Brain microvascular endothelial cell (primary cell): ENCODE measurements at regions not wholly inside any gene's neighbourhood (a gene's known extent, or its start where the extent isn't known, plus 50 kb on each side); places are given as distances from the start of the nearest gene placed in this dataset.

ENCODE experiments used
- DNase-seq: peaks from one replicate; pipeline ENCODE4 v3.0.0-alpha.2; 2020
- H3K27ac ChIP-seq: fragments of 250-450 bp; sonication (Bioruptor Pico); 2 replicates; pipeline ENCODE4 v1.5.1; 2020; ENCODE audit warnings: mild to moderate bottlenecking, moderate library complexity
- H3K27me3 ChIP-seq: fragments of 250-450 bp; sonication (Bioruptor Pico); replicated peaks from 2 replicates; pipeline ENCODE4 v1.5.1; 2020; ENCODE audit warnings: mild to moderate bottlenecking
- H3K36me3 ChIP-seq: fragments of 250-450 bp; sonication (Bioruptor Pico); replicated peaks from 2 replicates; pipeline ENCODE4 v1.5.1; 2020; ENCODE audit warnings: mild to moderate bottlenecking
- H3K4me3 ChIP-seq: 2 replicates; pipeline ENCODE4 v1.5.1; 2011; ENCODE audit warnings: low read depth, mild to moderate bottlenecking, control low read depth, low read length, moderate library complexity
- CTCF ChIP-seq: IDR thresholded peaks from 2 replicates; pipeline ENCODE4 v1.5.1; 2011; ENCODE audit warnings: low read depth, mild to moderate bottlenecking, moderate library complexity, low read length, control low read depth, inconsistent platforms; ENCODE audit errors: missing control alignments
- in situ Hi-C: cut with HindIII; loops from 2 replicates; pipeline ENCODE4 v1.10.0; 2017; ENCODE audit warnings: low sequenced_read_pairs, low pct_ligation_motif_present

GRCh38 chr16:86020971-86021370, 122.0 kb downstream of the IRF8 start:
- H3K27me3 ChIP-seq: peaks cover 2% of the 10 kb centered on the region

DNA sequence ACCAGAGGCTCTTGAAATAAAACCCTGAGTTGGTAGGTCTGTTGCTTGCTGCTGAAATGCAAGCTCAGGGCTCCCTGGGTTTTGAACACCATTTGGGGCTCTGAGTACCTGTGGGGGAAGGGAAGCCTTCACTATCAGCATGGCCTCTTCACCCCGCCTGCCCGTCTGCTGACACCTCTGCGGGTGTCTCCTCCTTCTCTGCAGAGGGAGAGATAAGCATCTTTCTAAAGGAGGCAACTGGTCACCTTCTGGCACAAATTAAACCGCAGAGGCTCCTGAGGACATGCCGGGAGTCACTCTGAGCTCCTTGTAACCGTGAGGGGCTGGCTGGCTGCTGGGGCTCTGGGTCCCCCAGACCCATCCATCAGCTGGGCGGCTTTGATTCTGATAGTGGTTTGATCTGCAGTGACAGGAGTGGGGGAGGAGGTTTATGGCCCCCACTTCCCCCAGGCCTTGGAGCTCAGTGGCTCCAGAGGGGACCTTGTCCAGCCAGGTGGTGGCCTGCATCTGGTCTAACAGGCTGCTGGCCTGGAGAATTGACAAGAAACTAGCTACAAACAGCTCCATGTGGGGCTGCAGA, 123.5 kb downstream of the IRF8 start:
- in situ Hi-C loops: no loop called here
- no peak for TF ChIP-seq CTCF

More at GRCh38 chr16:86020971-86021370, 122.0 kb downstream of the IRF8 start:
- H3K36me3 ChIP-seq: no peaks in the 10 kb centered on the region
- no peak overlapping the region for H3K27ac ChIP-seq
- no peak overlapping the region for H3K4me3 ChIP-seq
- in situ Hi-C loops: no loop called here
- DNase-seq: no peak
- no peak for TF ChIP-seq CTCF

DNA sequence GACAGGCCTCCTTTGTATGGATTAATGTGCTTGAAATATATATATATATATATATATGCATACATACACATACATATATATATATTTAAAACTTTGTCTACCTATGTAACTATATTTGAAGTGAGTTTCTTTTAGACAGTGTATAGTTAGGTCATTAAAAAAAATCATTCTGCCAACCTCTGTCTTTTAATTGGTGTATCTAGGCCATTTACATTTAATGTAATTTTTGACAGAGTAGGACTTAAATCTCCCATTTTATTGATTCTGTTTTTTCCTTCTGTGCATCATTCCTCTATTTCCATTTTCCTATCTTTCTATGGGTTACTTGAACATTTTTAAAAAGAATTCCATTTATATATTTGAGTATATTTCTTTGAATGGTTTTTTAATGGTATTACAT, 125.2 kb downstream of the IRF8 start:
- in situ Hi-C loops: no loop called here
- DNase-seq: no peak
- H3K27me3 ChIP-seq: no peaks in the 10 kb centered on the region
- H3K36me3 ChIP-seq: no peaks in the 10 kb centered on the region
- no peak overlapping the region for H3K4me3 ChIP-seq
- H3K27ac ChIP-seq: no peak overlapping the region
- no peak for TF ChIP-seq CTCF

More for the DNA sequence above, 123.5 kb downstream of the IRF8 start:
- Histone ChIP-seq H3K36me3 (no peaks in the 10 kb centered on the region), H3K27ac (no peak overlapping the region), H3K27me3 (no peaks in the 10 kb centered on the region), H3K4me3 (no peak overlapping the region)
- no peak for DNase-seq

GRCh38 chr16:86025706-86026105, 126.7 kb downstream of the IRF8 start:
- no peak for DNase-seq
- no peak for TF ChIP-seq CTCF
- Histone ChIP-seq H3K27me3 (no peaks in the 10 kb centered on the region), H3K36me3 (no peaks in the 10 kb centered on the region), H3K27ac (no peak overlapping the region), H3K4me3 (no peak overlapping the region)
- in situ Hi-C loops: no loop called here

DNA sequence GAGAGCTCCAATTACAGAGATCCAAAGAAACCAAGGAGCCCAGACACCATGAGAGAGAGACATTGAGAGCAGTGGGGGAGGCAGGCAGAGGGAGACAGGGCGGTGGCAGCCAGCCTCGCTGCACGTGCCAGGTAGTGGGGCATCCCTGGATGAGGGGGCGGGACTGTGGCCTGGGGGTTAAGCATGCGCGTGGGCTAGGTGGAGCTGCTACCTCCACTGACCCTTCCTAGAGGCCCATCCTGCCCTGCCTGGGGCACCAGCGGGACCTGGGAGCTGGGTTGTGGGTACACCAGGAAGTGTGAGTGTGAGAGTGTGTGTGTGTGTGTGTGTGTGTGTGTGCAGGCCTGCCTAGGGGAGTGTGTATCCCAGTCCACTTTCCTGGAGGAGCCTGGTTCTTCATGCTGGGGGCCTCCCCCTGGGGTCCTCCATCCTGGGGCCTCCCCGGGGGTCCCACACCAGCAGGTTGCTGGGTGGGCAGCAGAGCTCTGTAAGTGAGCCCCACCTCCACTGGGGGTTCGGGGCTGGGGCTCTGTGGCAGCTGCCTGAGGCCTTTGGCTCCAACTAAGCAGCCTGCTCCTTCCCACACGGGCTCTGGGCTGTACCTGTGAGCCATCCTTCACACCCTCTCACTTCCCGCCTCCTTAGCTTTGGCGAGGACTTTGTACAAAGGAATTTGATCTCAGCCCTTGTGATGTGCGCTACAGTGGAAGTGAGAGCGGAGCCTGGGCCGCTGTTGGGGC, 127.4 kb downstream of the IRF8 start:
- no peak overlapping the region for H3K4me3 ChIP-seq
- H3K27me3 ChIP-seq: no peaks in the 10 kb centered on the region
- DNase-seq: no peak
- no peak overlapping the region for H3K27ac ChIP-seq
- H3K36me3 ChIP-seq: no peaks in the 10 kb centered on the region
- no peak for TF ChIP-seq CTCF
- in situ Hi-C loops: no loop called here

DNA sequence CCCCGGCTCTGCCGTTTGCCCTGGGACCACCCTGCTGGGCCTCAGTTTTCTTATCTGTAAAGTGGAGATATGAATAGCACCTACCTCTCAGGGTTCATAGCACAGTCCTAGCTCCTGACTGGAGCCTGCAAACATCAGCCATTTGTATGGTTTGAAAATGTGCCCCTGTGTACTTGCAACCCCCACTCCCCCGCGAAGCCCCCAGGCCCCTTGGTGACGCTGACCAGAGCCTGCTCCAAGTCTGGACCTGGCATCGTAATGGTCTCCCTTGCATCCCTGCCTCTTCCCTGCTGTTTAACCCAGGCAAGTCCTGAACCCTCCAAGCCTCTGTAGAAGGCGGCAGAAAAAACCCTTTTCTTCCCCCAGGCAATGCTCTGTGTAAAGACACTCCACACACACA, 128.0 kb downstream of the IRF8 start:
- no peak for DNase-seq
- TF ChIP-seq CTCF: no peak
- Histone ChIP-seq H3K27me3 (peaks cover under 1% of the 10 kb centered on the region), H3K36me3 (no peaks in the 10 kb centered on the region), H3K27ac (no peak overlapping the region), H3K4me3 (no peak overlapping the region)
- in situ Hi-C loops: no loop called here
